22Rv1 (cell line): ENCODE measurements at regions not wholly inside any gene's neighbourhood (a gene's known extent, or its start where the extent isn't known, plus 50 kb on each side); places are given as distances from the start of the nearest gene placed in this dataset.

Experiments
- H3K27ac ChIP-seq: fragments of 450-650 bp; 2 replicates; pipeline ENCODE4 v1.5.1; 2017
- CTCF ChIP-seq: fragments of 450-650 bp; IDR thresholded peaks from 2 replicates; pipeline ENCODE4 v1.5.1; 2017; ENCODE audit warnings: mild to moderate bottlenecking
- ZFX ChIP-seq: fragments of 450-650 bp; IDR thresholded peaks from 2 replicates; pipeline ENCODE4 v1.6.1; 2017; ENCODE audit warnings: antibody characterized with exemption, borderline replicate concordance

GRCh38 chr11:113534625-113535024 is 59.4 kb upstream of the DRD2 start:
- TF ChIP-seq ZFX = no peak
- TF ChIP-seq CTCF = no peak
- no peak overlapping the region for H3K27ac ChIP-seq

DNA sequence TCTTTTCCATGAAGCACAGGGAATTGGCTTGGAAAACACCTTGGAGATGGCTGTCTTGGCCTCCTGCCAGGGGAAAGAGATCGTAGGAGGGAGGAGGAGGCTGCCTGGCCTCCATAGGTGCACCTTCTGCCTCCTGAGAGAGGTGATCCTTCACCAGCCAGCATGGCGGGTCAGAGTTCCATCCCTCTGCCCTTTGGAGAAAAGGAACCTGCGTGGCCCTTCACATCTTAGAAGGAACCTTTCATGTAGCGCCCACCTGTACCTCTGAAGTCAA is 58.2 kb upstream of the DRD2 start:
- TF ChIP-seq ZFX = no peak
- no peak for TF ChIP-seq CTCF
- H3K27ac ChIP-seq = no peak overlapping the region

GRCh38 chr11:113532697-113533424 is 57.7 kb upstream of the DRD2 start:
- peak; percentile 92 for TF ChIP-seq CTCF
- TF ChIP-seq ZFX = no peak
- H3K27ac ChIP-seq = no peak overlapping the region

GRCh38 chr11:113531575-113532451 is 56.6 kb upstream of the DRD2 start:
- TF ChIP-seq CTCF (no peak), ZFX (no peak)
- H3K27ac ChIP-seq = no peak overlapping the region

- H3K27ac ChIP-seq = no peak overlapping the region
- no peak for TF ChIP-seq CTCF
- no peak for TF ChIP-seq ZFX
These were observed 55.9 kb upstream of the DRD2 start for GRCh38 chr11:113531083-113531482.

GRCh38 chr11:113529606-113530005 is 54.4 kb upstream of the DRD2 start:
- TF ChIP-seq ZFX (no peak), CTCF (no peak)
- no peak overlapping the region for H3K27ac ChIP-seq

- H3K27ac ChIP-seq = no peak overlapping the region
- no peak for TF ChIP-seq ZFX
- no peak for TF ChIP-seq CTCF
These were observed 53.8 kb upstream of the DRD2 start for GRCh38 chr11:113528982-113529381.
